ENCODE measurements at regions not wholly inside any gene's neighbourhood (a gene's known extent, or its start where the extent isn't known, plus 50 kb on each side); places are given as distances from the start of the nearest gene placed in this dataset.
"Not testable (repeated sequence)": the region's sequence is repeated elsewhere in the genome, so short reads cannot be mapped to it uniquely, and the experiment has no call there.

DNA sequence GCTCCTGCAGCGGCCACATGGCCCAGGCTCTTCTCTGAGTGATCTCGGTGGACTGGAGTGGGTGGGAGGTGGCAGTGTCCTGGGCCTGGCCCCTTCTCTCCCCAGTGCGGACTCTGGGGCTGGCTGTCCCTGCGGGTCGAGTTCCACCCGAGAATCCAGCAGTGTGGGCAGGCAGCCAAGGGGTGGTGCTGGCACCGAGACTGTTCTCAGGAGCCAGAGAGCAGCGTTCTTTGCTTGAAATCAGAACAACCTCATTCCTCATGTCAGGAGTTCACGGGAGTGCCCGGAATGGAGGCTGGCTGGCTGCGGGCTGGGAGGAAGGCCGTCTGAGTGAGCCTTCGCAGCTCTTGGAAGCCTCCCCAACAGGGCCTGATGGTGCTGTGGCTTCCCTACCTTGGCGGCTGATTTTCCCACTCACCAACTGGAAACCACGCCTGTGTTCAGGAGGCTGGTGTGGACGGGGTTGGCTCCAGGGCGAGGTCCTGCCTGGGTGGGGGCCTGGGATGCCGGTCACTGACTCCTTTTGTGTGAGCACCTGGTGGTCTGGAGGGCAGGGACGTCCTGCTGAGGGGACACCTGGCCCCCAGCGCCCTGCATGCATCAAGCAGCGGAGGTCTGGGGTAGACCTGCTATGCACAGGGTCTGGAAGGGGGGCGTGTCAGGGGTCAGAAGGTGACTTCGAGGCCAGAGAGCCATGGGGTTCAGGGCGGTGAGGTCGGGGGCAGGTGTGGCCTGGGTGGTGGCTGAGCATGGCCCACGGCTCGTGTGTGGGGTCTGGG, 137.6 kb downstream of the TMEM121 start:
- DNase-seq = not testable (repeated sequence)

- DNase-seq = no peak
Measured at GRCh38 chr14:105664691-105665090, 138.3 kb downstream of the TMEM121 start.

- no peak for DNase-seq
Measured at GRCh38 chr14:105665247-105665950, 139.0 kb downstream of the TMEM121 start.

GRCh38 chr14:105665951-105666277, 139.5 kb downstream of the TMEM121 start:
- DNase-seq = no peak

DNA sequence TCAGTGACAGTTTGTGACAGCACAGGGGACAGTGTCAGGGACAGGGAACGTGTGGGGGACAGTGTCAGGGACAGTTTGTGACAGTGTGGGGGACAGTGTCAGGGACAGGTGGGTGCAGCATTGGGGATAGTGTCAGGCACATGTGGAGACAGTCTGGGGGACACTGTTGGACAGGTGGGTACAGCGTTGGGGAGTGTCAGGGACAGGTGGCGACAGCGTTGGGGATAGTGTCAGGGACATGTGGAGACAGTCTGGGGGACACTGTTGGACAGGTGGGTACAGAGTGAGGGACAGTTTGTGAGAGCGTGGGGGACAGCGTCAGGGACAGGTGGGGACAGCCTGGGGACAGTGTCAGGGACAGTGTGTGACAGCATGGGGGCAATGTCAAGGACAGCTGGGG, 140.0 kb downstream of the TMEM121 start:
- DNase-seq = no peak

DNA sequence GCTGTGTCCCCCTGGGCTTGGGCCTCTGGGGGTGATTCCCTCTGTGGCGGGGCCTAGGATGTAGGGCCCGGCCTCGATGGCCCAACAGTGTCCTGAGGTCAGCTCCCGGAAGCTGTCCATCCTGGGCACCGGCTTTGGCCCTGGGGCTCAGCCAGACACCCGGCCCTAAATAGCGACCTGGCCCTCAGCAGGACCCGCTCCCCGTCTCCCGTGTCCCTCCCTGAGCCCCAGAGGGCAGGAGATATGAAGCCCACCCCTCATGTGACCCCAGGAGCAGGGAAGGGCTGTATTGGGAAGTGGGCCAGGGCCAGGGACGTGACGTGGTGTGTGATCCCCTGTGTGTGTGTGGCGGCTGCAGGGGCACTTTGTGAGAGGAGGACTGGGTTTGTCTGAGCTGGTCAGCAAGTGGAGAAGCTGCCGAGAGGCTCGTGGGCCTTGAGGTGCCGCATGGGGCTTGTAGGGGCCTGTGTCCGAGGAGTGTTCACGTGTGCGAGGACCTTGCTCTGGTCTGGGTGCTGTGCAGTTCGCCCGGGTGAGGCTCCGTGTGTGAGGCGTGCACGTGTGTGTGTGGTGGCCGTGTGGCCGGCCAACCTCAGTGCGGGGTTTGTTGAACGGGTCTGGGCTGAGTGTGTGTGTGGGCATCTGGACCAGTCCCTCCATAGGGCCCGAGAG, 140.7 kb downstream of the TMEM121 start:
- not testable (repeated sequence) for DNase-seq

DNA sequence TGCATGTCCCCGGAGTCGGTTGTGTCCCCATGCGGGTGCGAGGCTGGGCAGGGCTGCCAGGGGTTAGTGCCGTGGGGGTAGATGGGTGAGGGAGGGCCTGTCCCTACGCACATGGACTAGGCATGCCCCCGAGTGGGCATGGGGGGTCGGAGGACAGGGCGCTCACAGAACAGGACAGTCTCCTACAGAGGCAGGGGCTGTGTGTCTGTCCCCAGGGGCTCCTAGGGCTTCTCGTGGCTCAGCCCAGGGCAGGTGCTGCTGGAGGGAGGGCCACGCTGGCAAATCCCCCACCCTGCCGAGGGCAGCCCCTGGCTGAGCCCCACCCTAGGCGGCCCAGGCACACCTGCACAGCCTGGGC, 141.3 kb downstream of the TMEM121 start:
- not testable (repeated sequence) for DNase-seq

- not testable (repeated sequence) for DNase-seq
Measured at GRCh38 chr14:105668021-105668420, 141.6 kb downstream of the TMEM121 start.

GRCh38 chr14:105668471-105669230, 142.3 kb downstream of the TMEM121 start:
- not testable (repeated sequence) for DNase-seq

- not testable (repeated sequence) for DNase-seq
Measured at GRCh38 chr14:105669231-105669610, 142.8 kb downstream of the TMEM121 start.

GRCh38 chr14:105669646-105670045, 143.3 kb downstream of the TMEM121 start:
- DNase-seq = not testable (repeated sequence)

DNA sequence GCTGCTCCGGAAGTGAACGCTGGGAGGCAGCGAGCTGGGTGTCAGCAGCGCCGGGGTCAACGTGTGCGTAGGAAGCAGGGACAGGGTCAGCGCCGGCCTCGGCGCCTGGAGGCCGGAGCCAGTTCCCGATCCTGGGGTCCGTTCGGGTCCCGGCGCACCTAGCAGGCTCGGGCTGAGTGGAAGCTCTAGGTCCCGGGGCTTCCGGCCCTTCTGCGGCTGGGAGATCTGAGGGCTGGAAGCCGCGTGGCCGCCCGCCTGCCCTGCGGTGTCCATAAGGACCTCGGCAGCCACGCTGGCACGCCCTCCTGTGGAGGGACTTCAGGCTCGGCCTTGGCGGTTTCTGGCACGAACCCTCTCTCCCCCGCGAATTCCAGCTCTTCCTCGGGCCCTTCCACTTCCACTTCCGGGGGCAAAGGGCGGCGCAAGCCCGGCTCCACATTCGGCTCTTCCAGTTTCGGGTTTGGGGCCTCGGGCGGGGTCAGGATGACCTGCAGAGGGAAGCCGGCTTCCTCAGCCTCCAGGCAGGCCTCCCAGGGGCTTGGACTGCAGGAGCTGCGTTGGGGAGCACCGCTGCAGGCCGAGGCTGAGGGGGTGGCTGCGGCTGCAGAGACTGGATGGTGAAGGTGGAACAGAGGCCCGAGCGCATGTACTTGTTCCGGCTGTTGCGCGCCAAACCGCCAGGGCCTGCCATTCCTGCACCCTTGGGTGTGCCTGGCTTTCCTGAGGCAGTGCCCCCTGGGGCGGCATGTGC, 146.2 kb downstream of the TMEM121 start:
- DNase-seq = not testable (repeated sequence)

DNA sequence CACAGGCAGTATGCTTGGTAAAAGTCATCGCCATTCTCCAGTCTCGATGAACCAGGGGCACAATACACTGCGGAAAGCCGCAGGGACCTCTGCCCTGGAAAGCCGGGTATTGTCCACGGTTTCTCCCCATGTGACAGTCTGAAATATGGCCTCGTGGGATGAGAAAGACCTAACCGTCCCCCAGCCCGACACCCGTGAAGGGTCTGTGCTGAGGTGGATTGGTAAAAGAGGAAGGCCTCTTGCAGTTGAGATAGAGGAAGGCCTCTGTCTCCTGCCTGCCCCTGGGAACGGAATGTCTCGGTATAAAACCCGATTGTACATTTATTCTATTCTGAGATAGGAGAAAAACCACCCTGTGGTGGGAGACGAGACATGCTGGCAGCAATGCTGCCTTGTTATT, 149.1 kb downstream of the TMEM121 start:
- not testable (repeated sequence) for DNase-seq

GRCh38 chr14:105675905-105676670, 149.7 kb downstream of the TMEM121 start:
- not testable (repeated sequence) for DNase-seq

DNA sequence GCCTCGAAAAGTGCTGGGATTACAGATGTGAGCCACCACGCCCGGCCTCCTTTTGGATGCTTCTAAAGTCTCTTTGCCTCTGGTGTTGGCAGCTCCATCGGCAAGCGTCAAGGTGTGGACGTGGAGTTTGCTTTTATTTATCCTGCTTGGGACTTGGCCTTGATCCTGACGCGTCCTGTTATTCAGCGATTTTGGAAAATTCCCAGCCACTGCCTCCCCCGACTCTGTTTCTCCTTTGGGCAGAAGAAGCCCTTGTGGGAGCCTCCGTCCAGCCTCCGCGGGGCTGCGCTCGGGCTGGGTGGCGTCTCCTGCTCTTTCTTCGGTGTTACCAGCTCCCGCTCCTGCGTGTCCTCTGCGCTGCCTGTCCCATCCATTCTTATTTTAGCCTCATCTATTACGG, 151.7 kb downstream of the TMEM121 start:
- not testable (repeated sequence) for DNase-seq

GRCh38 chr14:105678996-105679958, 152.9 kb downstream of the TMEM121 start:
- not testable (repeated sequence) for DNase-seq

DNA sequence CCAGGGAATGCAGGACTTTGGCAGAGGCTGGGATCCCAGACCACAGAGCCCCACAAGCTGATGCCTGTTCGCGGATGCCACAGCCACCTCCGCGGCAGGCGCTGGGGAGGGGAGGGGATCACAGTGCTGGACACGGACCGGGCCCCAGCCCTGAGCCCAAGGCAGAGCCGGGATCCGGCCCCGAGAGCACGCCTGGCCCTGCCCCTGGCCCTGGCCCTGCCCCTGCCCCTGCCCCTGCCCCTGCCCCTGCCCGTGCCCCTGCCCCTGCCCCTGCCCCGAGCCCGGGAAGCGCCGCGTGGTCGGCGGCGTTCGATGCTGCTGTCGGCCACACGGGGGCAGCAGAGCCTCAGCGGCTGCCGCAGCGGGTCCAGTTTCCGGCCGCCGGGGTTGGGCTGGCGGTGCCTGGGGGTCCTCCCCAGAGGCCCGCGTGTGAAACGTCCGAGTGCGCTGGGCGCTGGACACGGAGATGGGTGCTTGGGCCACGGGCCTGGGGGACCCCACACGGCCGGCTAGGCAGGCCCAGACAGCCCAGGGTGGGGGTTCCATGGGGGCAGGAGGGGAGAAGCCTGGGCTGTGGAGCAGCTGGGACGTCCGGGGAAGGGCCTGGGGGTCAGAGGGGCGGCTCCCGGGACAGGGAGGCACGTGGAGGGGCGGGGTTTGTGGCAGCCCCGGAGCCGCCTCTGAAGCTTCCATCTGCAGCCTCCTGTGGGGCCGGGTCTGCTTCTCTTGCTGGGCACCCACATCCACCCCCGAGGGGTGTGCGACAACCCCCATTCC, 153.8 kb downstream of the TMEM121 start:
- not testable (repeated sequence) for DNase-seq

DNA sequence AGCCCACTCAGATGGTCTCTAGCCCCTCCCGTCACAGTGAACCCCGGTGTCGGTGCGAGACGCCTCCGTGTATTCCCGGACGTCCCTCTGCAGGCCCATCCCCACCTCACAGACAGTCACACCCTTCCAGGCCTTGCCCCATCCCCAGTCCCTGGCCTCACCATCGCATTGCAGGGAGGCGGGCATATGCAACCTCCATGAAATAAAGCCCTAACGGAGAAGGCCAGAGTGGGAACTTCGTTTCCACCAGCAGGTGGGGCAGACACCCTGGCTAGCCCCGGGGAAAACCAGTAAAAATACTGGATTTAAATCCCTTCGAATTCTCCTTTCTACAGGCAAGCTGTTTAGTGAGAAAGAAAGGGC, 154.3 kb downstream of the TMEM121 start:
- DNase-seq = not testable (repeated sequence)

DNA sequence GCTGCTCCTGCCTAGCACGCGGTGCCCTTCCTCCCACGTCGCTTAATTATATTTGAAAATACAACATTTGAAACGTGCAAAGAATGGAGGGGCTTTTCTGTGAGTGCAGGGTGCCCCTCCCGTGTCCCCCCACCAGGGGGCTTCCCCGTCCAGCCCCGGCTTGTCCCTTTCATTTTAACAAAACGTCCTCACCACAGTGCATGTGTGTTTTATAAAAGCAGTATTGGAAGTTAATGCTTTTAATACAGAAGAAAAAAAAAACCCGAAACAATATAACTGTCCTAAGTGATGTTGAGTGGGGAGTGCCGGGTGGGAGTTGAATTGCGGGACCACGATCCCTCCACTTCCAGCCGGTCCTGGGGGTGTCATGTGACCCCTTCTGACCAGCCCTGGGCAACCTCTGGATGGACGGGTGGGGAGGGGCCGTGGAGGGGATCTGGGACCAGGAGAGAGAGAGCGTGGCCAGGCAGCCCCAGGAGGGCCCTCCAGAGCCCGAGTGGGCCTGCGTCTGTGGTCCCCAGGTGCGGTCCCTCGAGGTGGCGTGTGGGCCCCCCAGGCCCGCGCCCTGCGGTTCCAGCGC, 155.3 kb downstream of the TMEM121 start:
- DNase-seq = peak; percentile 34
